HepG2 (cell line): ENCODE measurements at regions not wholly inside any gene's neighbourhood (a gene's known extent, or its start where the extent isn't known, plus 50 kb on each side); places are given as distances from the start of the nearest gene placed in this dataset.

Experiments
- EZH2 ChIP-seq: conservative IDR thresholded peaks from 2 replicates; pipeline ENCODE4 v1.6.1; 2012; ENCODE audit warnings: mild to moderate bottlenecking, low read depth, low read length, moderate library complexity
- HDAC6 ChIP-seq: fragments of 200-600 bp; sonication (generic); IDR thresholded peaks from 2 replicates; pipeline ENCODE4 v1.7.0; 2017; ENCODE audit warnings: mild to moderate bottlenecking, antibody characterized with exemption, low read length, low read depth
- KLF13 ChIP-seq: sonication (generic); formaldehyde crosslinking; IDR thresholded peaks from 2 replicates; pipeline ENCODE4 v1.4.0; 2020; ENCODE audit warnings: mild to moderate bottlenecking, missing genetic modification reagents
- NR2F6 ChIP-seq, 2 experiments: IDR thresholded peaks; 2 replicates each; pipeline ENCODE4 v1.6.1; 2016; ENCODE audit warnings: antibody characterized with exemption in 1 of 2, mild to moderate bottlenecking in 1 of 2
- POLR2A ChIP-seq, 2 experiments: IDR thresholded peaks; 2 replicates each; pipeline ENCODE4 v1.6.1; 2011; ENCODE audit warnings: low read depth in 2 of 2, low read length in 2 of 2, mild to moderate bottlenecking in 1 of 2, moderate library complexity in 1 of 2; ENCODE audit not compliant: insufficient read depth in 1 of 2
- TARDBP ChIP-seq: sonication (generic); formaldehyde crosslinking; IDR thresholded peaks from 2 replicates; pipeline ENCODE4 v1.8.0; 2022; ENCODE audit warnings: mild to moderate bottlenecking, missing genetic modification reagents
- TCF7 ChIP-seq: sonication (generic); IDR thresholded peaks from 2 replicates; pipeline ENCODE4 v1.6.1; 2016; ENCODE audit warnings: antibody characterized with exemption, low read depth
- ZBTB42 ChIP-seq: sonication (generic); formaldehyde crosslinking; IDR thresholded peaks from 2 replicates; pipeline ENCODE4 v1.5.0; 2020; ENCODE audit warnings: mild to moderate bottlenecking, missing genetic modification reagents
- ZEB1 ChIP-seq: IDR thresholded peaks from 2 replicates; pipeline ENCODE4 v1.6.1; 2012; ENCODE audit warnings: mild to moderate bottlenecking, low read depth, inconsistent platforms; ENCODE audit not compliant: insufficient replicate concordance
- ZNF780A ChIP-seq: sonication (generic); formaldehyde crosslinking; IDR thresholded peaks from 2 replicates; pipeline ENCODE4 v1.8.0; 2022; ENCODE audit warnings: mild to moderate bottlenecking, missing genetic modification reagents, moderate library complexity
- ZNF790 ChIP-seq: sonication (generic); formaldehyde crosslinking; IDR thresholded peaks from 2 replicates; pipeline ENCODE4 v1.8.0; 2022; ENCODE audit warnings: missing genetic modification reagents, mild to moderate bottlenecking, borderline replicate concordance
- TF ChIP-seq, protein P1 (sequence below): IDR thresholded peaks from 2 replicates; pipeline ENCODE4 v1.6.1; 2012; ENCODE audit warnings: inconsistent platforms

- no peak for TF ChIP-seq ZNF790 (CRISPR knock-in tag)
- TF ChIP-seq TCF7, result no peak
- no peak for TF ChIP-seq POLR2A (IDR thresholded peaks at IDR 0.05; ENCODE audit: insufficient read depth in 1 of 2, low read depth in 2 of 2, low read length in 2 of 2)
- TF ChIP-seq, protein P1, sequence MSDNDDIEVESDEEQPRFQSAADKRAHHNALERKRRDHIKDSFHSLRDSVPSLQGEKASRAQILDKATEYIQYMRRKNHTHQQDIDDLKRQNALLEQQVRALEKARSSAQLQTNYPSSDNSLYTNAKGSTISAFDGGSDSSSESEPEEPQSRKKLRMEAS, result no peak
- TF ChIP-seq HDAC6, result no peak
- TF ChIP-seq TARDBP (CRISPR knock-in tag), result no peak
- TF ChIP-seq KLF13 (CRISPR knock-in tag), result no peak
- no peak for TF ChIP-seq ZNF780A (CRISPR knock-in tag)
- TF ChIP-seq EZH2, result no peak
- TF ChIP-seq NR2F6 (IDR thresholded peaks at IDR 0.05), result no peak
- no peak for TF ChIP-seq NR2F6 (CRISPR knock-in tag; IDR thresholded peaks at IDR 0.05)
- TF ChIP-seq ZEB1, result no peak
- no peak for TF ChIP-seq ZBTB42 (CRISPR knock-in tag)
Observed at GRCh38 chr7:116311816-116312471, 101.6 kb downstream of the TES start.
